Choroid plexus epithelial cell (primary cell): ENCODE measurements at regions not wholly inside any gene's neighbourhood (a gene's known extent, or its start where the extent isn't known, plus 50 kb on each side); places are given as distances from the start of the nearest gene placed in this dataset.
A peak's percentile ranks its signal among the peaks of the same experiment; 100 is the strongest.

ENCODE experiments used
- DNase-seq: peaks from one replicate; pipeline ENCODE4 v3.0.0-alpha.2; 2010; ENCODE audit warnings: low read depth
- H3K4me3 ChIP-seq: 2 replicates; pipeline ENCODE4 v1.5.1; 2011; ENCODE audit warnings: low read depth, mild to moderate bottlenecking, control low read depth, low read length, moderate library complexity
- CTCF ChIP-seq: conservative IDR thresholded peaks from 2 replicates; pipeline ENCODE4 v1.5.1; 2011; ENCODE audit warnings: low read depth, mild to moderate bottlenecking, control low read depth, inconsistent platforms, low read length, moderate library complexity

DNA sequence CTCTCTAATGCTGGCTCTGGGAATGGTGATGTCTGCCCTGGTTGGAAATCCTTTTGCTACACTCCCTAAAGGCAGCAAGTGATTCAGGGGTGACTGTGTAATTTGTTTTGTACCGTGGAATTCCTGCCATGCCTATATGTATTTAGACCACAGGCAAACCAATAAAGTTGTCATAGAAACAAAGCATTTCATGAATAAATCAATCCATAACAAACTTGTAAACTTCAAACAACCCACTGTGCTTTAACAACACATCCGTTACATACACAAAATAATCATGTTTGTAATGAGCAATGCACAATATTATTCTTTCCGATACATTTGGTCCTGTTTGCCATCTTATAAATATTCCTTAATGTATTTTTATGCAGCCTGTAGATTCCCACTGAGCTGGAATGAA lies 330.3 kb upstream of the SNX7 start:
- no peak overlapping the region for H3K4me3 ChIP-seq
- peak; percentile 56 for DNase-seq
- no peak for TF ChIP-seq CTCF

- no peak for DNase-seq
- H3K4me3 ChIP-seq = no peak overlapping the region
- TF ChIP-seq CTCF = no peak
Measured at GRCh38 chr1:98330224-98330623, 331.3 kb upstream of the SNX7 start.

DNA sequence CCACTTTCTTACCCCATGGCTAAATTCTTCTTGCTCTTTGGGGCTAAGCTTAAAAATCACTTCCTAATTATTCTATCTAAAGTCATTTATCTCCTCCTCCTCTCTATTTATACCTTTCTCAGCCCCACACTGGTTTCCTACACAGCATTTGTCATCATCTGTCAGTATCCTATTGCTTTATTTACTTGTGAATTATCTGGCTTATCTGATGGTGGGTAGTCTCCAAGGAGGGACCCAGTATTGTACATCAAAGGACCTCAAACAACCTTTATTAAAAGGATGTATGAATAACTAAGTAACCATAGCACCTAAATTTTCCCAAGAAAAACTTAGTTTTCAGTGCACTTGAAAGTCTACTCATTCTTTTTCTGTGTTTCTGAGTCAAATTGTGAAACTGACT lies 332.7 kb upstream of the SNX7 start:
- TF ChIP-seq CTCF = no peak
- no peak for DNase-seq
- H3K4me3 ChIP-seq = no peak overlapping the region

DNA sequence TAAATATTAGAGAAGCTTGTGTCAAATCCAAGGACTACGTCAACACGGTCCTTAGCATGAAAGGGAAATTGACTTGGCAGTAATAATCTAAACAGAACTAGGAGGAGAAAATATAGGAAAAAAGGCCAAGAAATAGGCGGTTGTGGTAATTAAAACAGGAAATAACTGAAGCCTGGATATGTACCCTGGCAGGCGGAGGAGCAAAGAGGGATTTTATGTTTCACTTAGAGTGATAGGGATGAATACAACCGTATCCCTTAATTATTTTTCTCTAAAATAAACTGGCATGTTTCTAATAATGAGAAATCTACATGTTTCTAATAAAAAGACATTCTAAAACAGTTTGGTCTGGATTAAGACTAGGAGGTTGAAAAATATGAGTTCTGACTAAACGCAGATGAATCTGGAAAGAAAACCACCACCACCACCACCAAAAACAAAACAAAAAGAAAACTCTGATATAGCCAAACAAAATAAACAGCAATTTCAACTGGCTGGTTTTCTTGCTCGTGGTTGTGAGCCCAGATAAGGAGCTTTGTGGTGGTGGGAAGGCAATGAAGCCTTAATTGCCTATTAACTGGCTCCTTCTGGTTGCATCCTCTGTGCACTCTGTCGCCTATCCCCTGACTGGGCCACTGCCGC lies 334.2 kb upstream of the SNX7 start:
- DNase-seq = peak; percentile 68
- TF ChIP-seq CTCF = no peak
- no peak overlapping the region for H3K4me3 ChIP-seq

DNA sequence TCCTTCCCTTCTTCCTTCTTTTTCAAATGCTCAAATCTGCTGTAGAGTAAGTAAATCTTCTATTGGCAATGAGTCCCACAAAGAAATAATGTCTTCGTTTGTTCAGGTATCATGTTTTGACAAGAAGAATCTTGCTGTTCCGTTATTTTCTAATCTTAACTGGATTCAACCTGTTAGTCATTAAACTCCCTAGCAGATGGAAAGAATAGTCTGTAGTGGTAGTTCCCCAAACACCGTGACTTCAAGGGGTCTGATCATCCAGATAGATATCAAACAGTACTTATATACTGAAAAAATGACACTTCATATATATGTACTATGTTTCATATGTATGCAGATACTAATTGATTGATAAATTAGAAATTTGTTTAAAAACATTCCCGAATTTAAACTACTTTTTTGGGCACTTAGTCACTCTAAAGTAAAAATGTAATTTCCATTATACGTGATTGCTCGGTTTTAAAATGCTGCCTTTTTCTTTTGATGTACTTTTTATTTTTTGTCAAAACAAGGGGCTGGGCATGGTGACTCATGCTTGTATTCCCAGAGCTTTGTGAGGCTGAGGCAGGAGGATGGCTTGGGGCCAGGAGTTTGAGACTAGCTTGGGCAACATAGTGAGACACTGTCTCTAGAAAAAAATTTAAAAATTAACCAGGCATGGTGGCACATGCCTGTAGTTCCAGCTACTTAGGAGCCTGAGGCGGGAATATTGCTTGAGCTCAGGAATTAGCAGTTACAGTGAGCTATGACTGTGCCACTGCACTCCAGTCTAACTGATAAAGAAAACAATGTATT lies 335.7 kb upstream of the SNX7 start:
- TF ChIP-seq CTCF = no peak
- peak; percentile 93 for DNase-seq
- H3K4me3 ChIP-seq = no peak overlapping the region

DNA sequence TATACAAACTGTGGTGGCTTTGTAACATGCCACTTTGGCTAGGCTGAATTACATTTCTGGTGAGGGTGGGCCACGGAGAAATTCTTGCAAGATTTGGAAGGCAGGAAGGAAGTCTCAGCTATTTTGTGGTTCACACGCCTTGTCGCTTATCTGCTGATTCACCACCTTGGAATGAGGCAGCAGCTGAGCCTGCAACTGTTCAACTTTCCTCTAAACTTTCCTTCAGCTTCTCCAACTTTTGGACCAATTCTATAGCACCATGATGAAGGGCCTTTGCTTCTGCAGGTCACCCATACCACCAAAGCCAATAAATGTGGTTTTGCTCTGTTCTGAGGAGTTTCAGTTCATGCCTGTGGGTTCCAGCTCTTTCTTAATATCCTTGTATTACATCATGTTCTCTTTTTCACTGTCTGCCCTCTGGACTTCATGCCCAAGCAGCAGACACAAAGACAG lies 337.6 kb upstream of the SNX7 start:
- no peak overlapping the region for H3K4me3 ChIP-seq
- peak; percentile 99 for DNase-seq

More for the DNA sequence above, 337.6 kb upstream of the SNX7 start:
- no peak for TF ChIP-seq CTCF
